ENCODE measurements at regions not wholly inside any gene's neighbourhood (a gene's known extent, or its start where the extent isn't known, plus 50 kb on each side); places are given as distances from the start of the nearest gene placed in this dataset.

- H2BK12ac ChIP-seq (ENCODE audit: insufficient read length, low read depth, low read length), result no peak overlapping the region
- no peak overlapping the region for H3T11ph ChIP-seq (ENCODE audit: low read length)
- H3K23ac ChIP-seq (ENCODE audit: insufficient read length, low read depth, low read length), result no peak overlapping the region
- no peak overlapping the region for H3K27ac Mint-ChIP-seq
- no peaks in the 10 kb centered on the region for H3K79me2 ChIP-seq (ENCODE audit: insufficient read depth, low read length)
- H2BK15ac ChIP-seq (ENCODE audit: low read depth, low read length), result no peak overlapping the region
- H4K20me1 ChIP-seq (ENCODE audit: control insufficient read depth, insufficient read depth, insufficient read length), result no peaks in the 10 kb centered on the region
- no peak overlapping the region for H2BK20ac ChIP-seq (ENCODE audit: low read depth, low read length, poor library complexity, severe bottlenecking)
- H3K79me1 ChIP-seq (ENCODE audit: insufficient read depth, low read depth, low read length, poor library complexity, severe bottlenecking), result no peaks in the 10 kb centered on the region
- no peak overlapping the region for H3K4me3 Mint-ChIP-seq
- no CpG with 5 or more reads among the region's 1 CpG for WGBS (ENCODE audit: extremely low coverage, insufficient read length, low lambda C conversion rate)
- no peaks in the 10 kb centered on the region for H3K4me1 ChIP-seq (ENCODE audit: insufficient read depth, low read length)
- no peak overlapping the region for H3K4ac ChIP-seq (ENCODE audit: low read depth, low read length)
- no peaks in the 10 kb centered on the region for H3K9me3 ChIP-seq (ENCODE audit: control insufficient read depth, low read depth, low read length)
- H4K91ac ChIP-seq (ENCODE audit: insufficient read length, low read depth, low read length), result no peak overlapping the region
- no peaks in the 10 kb centered on the region for H3K27me3 ChIP-seq (ENCODE audit: insufficient read depth, low read length)
- TF ChIP-seq CTCF (conservative IDR thresholded peaks at IDR 0.05), result no peak
- no peak overlapping the region for H2BK120ac ChIP-seq (ENCODE audit: low read depth, low read length, poor library complexity, severe bottlenecking)
- H3K18ac ChIP-seq (ENCODE audit: insufficient read length, low read depth, low read length), result no peak overlapping the region
- peaks cover 17 to 18% of the 10 kb centered on the region in 2 experiments for H3K4me1 Mint-ChIP-seq
- H3K56ac ChIP-seq (ENCODE audit: insufficient read length, low read depth, low read length), result no peak overlapping the region
- DNase-seq, result no peak
- no peak overlapping the region for H3K9ac ChIP-seq (ENCODE audit: extremely low read depth, insufficient read length, low read length)
- no peaks in the 10 kb centered on the region for H3K23me2 ChIP-seq (ENCODE audit: insufficient read length, low read depth, low read length, poor library complexity, severe bottlenecking)
- no peaks in the 10 kb centered on the region for H3K27me3 Mint-ChIP-seq (ENCODE audit: low read depth)
- H3K27ac ChIP-seq (ENCODE audit: insufficient read length, low read depth, low read length), result no peak overlapping the region
- H2BK5ac ChIP-seq (ENCODE audit: insufficient read length, low read length), result no peak overlapping the region
- H3K9me3 Mint-ChIP-seq, result no peaks in the 10 kb centered on the region; a peak in 1 of 5 replicates
- H3K4me2 ChIP-seq (ENCODE audit: insufficient read depth, insufficient read length, low read length), result no peak overlapping the region
- H3K14ac ChIP-seq (ENCODE audit: insufficient read depth, low read length), result no peak overlapping the region
- peaks cover 0 to 7% (median 0%) of the 10 kb centered on the region in 3 experiments; a peak in 4 of 7 replicates for H3K36me3 Mint-ChIP-seq (ENCODE audit: insufficient read depth in 1 of 3, low read depth in 3 of 3)
- no peak overlapping the region for H4K5ac ChIP-seq (ENCODE audit: insufficient read length, low read depth, low read length)
- no peak overlapping the region for H2AK5ac ChIP-seq (ENCODE audit: insufficient read length, low read length)
- H2AFZ ChIP-seq (ENCODE audit: low read length), result no peak overlapping the region
- no peak overlapping the region for H4K8ac ChIP-seq (replicated peaks; ENCODE audit: insufficient read length, low read depth, low read length)
Measured at GRCh38 chr2:150335596-150335995, 151.9 kb downstream of the RND3 start.
